NOMO-1 treated with DMSO at 0.1 percent for 48 hours (cell line): ENCODE measurements at regions not wholly inside any gene's neighbourhood (a gene's known extent, or its start where the extent isn't known, plus 50 kb on each side); places are given as distances from the start of the nearest gene placed in this dataset.

ENCODE experiments used
- DNase-seq: peaks from one replicate; lab custom pipeline; 2025; ENCODE audit not compliant: unreplicated experiment; lab: John Stamatoyannopoulos, UW

- no peak for DNase-seq
Measured at GRCh38 chr1:184141361-184141880, 89.9 kb downstream of the TSEN15 start.

GRCh38 chr1:184143449-184143848 lies 91.9 kb downstream of the TSEN15 start:
- no peak for DNase-seq

GRCh38 chr1:184145083-184145482 lies 93.6 kb downstream of the TSEN15 start:
- DNase-seq = no peak

- no peak for DNase-seq
Measured at GRCh38 chr1:184146202-184146601, 94.7 kb downstream of the TSEN15 start.

GRCh38 chr1:184150776-184151531 lies 99.4 kb downstream of the TSEN15 start:
- DNase-seq = no peak

- DNase-seq = peak; percentile 31
Measured at GRCh38 chr1:184152434-184152898, 100.9 kb downstream of the TSEN15 start.

GRCh38 chr1:184152974-184153373 lies 101.4 kb downstream of the TSEN15 start:
- DNase-seq = no peak

GRCh38 chr1:184153731-184154130 lies 102.2 kb downstream of the TSEN15 start:
- no peak for DNase-seq

GRCh38 chr1:184156521-184157393 lies 105.2 kb downstream of the TSEN15 start:
- DNase-seq = no peak

- DNase-seq = no peak
Measured at GRCh38 chr1:184157394-184157742, 105.8 kb downstream of the TSEN15 start.

GRCh38 chr1:184158896-184159681 lies 107.6 kb downstream of the TSEN15 start:
- DNase-seq = peak; percentile 85

GRCh38 chr1:184160236-184160635 lies 108.7 kb downstream of the TSEN15 start:
- no peak for DNase-seq

GRCh38 chr1:184161071-184161698 lies 109.7 kb downstream of the TSEN15 start:
- DNase-seq = no peak

- DNase-seq = no peak
Measured at GRCh38 chr1:184162281-184162680, 110.8 kb downstream of the TSEN15 start.

- DNase-seq = peak; percentile 59
Measured at GRCh38 chr1:184163674-184164465, 112.3 kb downstream of the TSEN15 start.

GRCh38 chr1:184164536-184164935 lies 113.0 kb downstream of the TSEN15 start:
- DNase-seq = no peak

GRCh38 chr1:184166485-184166884 lies 115.0 kb downstream of the TSEN15 start:
- DNase-seq = no peak

GRCh38 chr1:184167352-184167751 lies 115.8 kb downstream of the TSEN15 start:
- DNase-seq = no peak

- no peak for DNase-seq
Measured at GRCh38 chr1:184170719-184171118, 119.2 kb downstream of the TSEN15 start.

GRCh38 chr1:184176058-184176457 lies 124.5 kb downstream of the TSEN15 start:
- DNase-seq = no peak
